Bronchial epithelial cell (primary cell): ENCODE measurements at regions not wholly inside any gene's neighbourhood (a gene's known extent, or its start where the extent isn't known, plus 50 kb on each side); places are given as distances from the start of the nearest gene placed in this dataset.

Source experiments
- DNase-seq: peaks from one replicate; pipeline ENCODE4 v3.0.0-alpha.2; 2010; ENCODE audit warnings: low read depth
- FAIRE-seq: peaks from 2 replicates; lab custom pipeline; 2011; peaks lifted over from hg19 to GRCh38; lab: Jason Lieb, UNC
- H3K27me3 ChIP-seq: 2 replicates; pipeline ENCODE4 v1.5.1; 2011; ENCODE audit warnings: low read length; ENCODE audit not compliant: control insufficient read depth, insufficient read depth
- H3K36me3 ChIP-seq: 2 replicates; pipeline ENCODE4 v1.5.1; 2011; ENCODE audit warnings: low read length; ENCODE audit not compliant: control insufficient read depth, insufficient read depth
- H3K4me3 ChIP-seq: 2 replicates; pipeline ENCODE4 v1.5.1; 2011; ENCODE audit warnings: mild to moderate bottlenecking, low read depth, low read length, control low read depth
- TF ChIP-seq, protein P1 (sequence below): IDR thresholded peaks from 2 replicates; pipeline ENCODE4 v1.5.1; 2011; ENCODE audit warnings: mild to moderate bottlenecking, moderate library complexity, low read length, control low read depth, inconsistent platforms; ENCODE audit not compliant: insufficient read depth, severe bottlenecking

DNA sequence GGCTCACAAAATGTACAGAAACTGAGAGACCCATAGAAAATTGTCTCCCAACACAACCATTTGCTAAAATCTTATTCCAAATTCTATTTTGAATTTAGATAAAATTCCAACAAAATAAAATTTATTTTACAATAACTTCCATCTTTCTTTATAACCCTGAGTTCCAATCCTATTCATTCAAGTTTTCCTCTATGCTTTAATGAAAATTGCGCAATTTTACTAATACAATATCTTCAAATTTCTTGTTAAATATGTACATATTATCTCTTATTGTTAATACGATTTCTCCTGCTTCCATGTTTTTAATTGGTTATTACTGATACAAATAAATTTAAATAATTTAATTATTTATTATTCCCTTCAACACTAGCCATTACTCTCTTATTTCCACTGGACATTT, 645.2 kb upstream of the COBL start:
- DNase-seq (no peak), FAIRE-seq (no peak)
- Histone ChIP-seq H3K27me3 (no peaks in the 10 kb centered on the region), H3K36me3 (no peaks in the 10 kb centered on the region), H3K4me3 (no peak overlapping the region)
- TF ChIP-seq, protein P1, sequence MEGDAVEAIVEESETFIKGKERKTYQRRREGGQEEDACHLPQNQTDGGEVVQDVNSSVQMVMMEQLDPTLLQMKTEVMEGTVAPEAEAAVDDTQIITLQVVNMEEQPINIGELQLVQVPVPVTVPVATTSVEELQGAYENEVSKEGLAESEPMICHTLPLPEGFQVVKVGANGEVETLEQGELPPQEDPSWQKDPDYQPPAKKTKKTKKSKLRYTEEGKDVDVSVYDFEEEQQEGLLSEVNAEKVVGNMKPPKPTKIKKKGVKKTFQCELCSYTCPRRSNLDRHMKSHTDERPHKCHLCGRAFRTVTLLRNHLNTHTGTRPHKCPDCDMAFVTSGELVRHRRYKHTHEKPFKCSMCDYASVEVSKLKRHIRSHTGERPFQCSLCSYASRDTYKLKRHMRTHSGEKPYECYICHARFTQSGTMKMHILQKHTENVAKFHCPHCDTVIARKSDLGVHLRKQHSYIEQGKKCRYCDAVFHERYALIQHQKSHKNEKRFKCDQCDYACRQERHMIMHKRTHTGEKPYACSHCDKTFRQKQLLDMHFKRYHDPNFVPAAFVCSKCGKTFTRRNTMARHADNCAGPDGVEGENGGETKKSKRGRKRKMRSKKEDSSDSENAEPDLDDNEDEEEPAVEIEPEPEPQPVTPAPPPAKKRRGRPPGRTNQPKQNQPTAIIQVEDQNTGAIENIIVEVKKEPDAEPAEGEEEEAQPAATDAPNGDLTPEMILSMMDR: no peak

DNA sequence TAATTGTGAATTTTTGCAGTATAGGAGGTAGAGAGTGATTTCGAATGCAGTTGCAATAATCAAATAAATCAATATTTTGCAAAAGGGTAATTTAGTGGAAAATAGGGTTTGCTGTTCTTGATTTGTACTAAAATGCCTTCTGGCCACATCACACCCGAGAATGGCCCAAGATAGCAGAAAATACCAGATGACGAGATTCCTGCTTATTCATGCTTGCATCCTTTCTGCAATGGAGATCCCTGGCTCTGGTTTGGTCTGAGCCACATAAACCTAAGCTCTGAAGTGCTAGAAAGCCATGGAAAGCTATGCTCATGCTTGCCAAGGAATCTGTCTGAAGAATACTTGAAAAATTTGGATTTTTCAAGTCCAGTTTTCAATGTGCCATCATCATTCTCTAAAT, 634.2 kb upstream of the COBL start:
- no peaks in the 10 kb centered on the region for H3K27me3 ChIP-seq
- TF ChIP-seq, protein P1: no peak
- FAIRE-seq (no peak), DNase-seq (no peak)
- H3K4me3 ChIP-seq: no peak overlapping the region
- H3K36me3 ChIP-seq: no peaks in the 10 kb centered on the region

DNA sequence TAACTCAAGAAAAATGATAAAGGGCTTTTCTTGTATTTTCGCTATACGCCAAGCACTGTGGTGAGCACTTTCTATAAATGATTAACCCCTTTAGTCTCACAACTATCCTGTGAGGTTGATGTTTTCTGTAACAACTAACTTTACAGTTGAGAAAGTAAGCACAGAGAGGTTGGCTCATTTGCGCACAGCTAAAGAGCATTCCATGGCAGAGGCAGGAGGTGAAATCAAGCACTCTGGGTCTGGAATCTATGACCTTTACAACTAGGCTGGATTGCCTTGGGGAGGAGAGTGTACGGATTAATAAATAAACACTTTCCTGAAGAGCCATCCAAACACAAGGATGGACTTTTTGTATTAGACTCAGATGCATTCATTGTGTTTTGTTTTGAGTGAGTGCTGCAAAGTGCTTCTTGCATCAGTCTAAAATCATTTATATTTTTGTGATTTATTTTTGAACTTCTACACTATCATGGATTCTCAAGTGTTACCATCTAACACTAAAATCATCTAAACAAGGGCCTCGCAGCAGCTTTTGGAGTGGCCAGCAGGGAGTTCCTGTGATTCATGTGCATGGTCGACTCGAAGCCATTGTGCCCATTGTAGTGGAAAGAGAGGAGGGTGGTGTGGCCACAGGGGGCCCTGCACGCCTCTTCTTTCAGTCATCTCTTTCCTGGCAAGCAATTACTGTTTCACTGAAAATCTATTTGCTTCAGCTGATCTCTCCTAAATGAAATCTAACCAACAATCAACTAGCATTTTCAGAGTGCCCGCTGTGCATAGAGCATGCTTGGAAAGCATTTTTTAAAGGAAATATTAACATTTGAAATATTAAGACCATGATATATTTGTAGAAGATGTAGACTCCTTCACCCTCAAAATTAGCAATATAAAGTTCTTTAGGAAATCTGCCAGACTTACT, 633.4 kb upstream of the COBL start:
- TF ChIP-seq, protein P1: no peak
- no peak for DNase-seq
- no peak for FAIRE-seq
- H3K27me3 ChIP-seq: no peaks in the 10 kb centered on the region
- no peak overlapping the region for H3K4me3 ChIP-seq
- H3K36me3 ChIP-seq: no peaks in the 10 kb centered on the region

DNA sequence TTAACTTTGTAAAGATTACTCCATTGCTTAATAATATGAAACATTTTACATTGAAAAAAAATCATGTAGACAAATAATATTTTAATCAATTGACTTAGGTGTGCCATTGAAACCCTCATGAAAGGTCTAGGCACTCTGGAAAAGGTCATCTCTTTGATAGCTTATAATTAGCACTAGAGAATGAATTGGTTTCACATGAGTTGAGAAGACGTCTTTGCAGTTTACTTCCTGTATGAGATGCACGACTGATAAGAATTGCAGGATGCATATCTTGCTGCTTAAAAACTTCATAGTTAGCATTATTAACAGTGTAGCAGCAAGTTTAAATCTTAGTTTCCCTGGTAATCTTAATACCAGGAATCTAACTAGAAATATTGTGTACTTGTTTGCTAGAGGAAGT, 614.2 kb upstream of the COBL start:
- TF ChIP-seq, protein P1: no peak
- no peak for DNase-seq
- FAIRE-seq: no peak
- Histone ChIP-seq H3K4me3 (no peak overlapping the region), H3K27me3 (no peaks in the 10 kb centered on the region), H3K36me3 (no peaks in the 10 kb centered on the region)

DNA sequence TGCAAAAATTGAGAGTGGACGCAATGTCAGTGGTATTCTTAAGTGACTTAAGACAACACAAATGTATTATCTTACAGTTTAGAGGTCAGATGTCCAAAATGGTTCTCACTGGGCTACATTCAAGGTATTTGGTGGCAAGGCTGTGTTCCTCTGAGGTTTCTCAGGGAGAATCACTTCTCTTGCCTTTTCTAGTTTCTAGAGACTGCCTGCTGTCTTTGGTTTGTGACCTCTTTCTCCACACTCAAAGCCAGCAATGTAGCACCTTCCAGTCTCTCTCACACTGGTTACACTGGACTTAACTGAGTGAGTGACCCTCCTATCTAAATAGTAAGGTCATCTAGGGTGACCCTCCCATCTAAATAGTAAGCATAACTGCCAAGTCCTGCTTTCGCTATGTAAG, 613.2 kb upstream of the COBL start:
- TF ChIP-seq, protein P1: no peak
- FAIRE-seq (no peak), DNase-seq (no peak)
- Histone ChIP-seq H3K36me3 (no peaks in the 10 kb centered on the region), H3K27me3 (no peaks in the 10 kb centered on the region), H3K4me3 (no peak overlapping the region)

DNA sequence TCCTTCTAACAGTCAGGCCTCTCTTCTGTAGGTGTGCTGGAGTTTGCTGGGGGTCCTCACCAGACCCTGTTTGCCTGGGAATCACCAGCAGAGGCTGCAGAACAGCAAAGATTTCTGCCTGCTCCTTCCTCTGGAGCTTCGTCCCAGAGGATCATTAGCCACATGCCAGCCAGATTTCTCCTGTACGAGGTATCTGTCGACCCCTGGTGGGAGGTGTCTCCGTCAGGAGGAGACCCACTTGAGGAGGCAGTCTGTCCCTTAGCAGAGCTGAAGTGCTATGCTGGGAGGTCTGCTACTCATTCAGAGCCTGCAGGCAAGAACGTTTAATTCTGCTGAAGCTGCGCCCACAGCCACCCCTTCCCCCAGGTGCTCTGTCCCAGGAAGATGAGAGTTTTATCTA, 611.1 kb upstream of the COBL start:
- H3K4me3 ChIP-seq: no peak overlapping the region
- no peaks in the 10 kb centered on the region for H3K36me3 ChIP-seq
- H3K27me3 ChIP-seq: no peaks in the 10 kb centered on the region
- peak; percentile 50 for FAIRE-seq
- DNase-seq: no peak
- TF ChIP-seq, protein P1: no peak
